B cell (primary cell): ENCODE measurements at regions not wholly inside any gene's neighbourhood (a gene's known extent, or its start where the extent isn't known, plus 50 kb on each side); places are given as distances from the start of the nearest gene placed in this dataset.

Experiments used
- ATAC-seq: fragments of 200-7000 bp; cut with Tn5 transposase; one replicate; pipeline ENCODE4 v1.10.0; 2021; ENCODE audit warnings: low read depth, mild to moderate bottlenecking, moderate number of reproducible peaks, moderate library complexity
- CTCF ChIA-PET: fragments of 350-600 bp; sonication (Branson Sonifier 250); formaldehyde crosslinking; loops from one replicate; lab custom pipeline; 2021; ENCODE audit warnings: antibody characterized with exemption, inconsistent platforms; lab: Charles Lee
- POLR2A ChIA-PET: fragments of 350-600 bp; sonication (Branson Sonifier 250); formaldehyde crosslinking; loops from one replicate; lab custom pipeline; 2021; ENCODE audit warnings: antibody characterized with exemption; lab: Charles Lee
- DNase-seq: peaks from one replicate; pipeline ENCODE4 v3.0.0; 2013
- H2AFZ ChIP-seq: 2 replicates; pipeline ENCODE4 v1.6.1; 2012; ENCODE audit warnings: mild to moderate bottlenecking, low read depth, low read length; ENCODE audit not compliant: insufficient read depth, poor library complexity, severe bottlenecking
- H3K27ac ChIP-seq, 2 donors: 1 replicate in 1 of 2; 2 replicates in 1 of 2; pipeline ENCODE4 v1.5.1; 2012 to 2013; ENCODE audit warnings: low read length in 2 of 2, mild to moderate bottlenecking in 2 of 2, moderate library complexity in 1 of 2
- H3K27me3 ChIP-seq, 4 experiments: fragments of 200-600 bp in 1 of 4; sonication (generic) in 1 of 4; replicated peaks in 1 of 4; 1 replicate in 2 of 4; 2 replicates in 2 of 4; pipeline versions ENCODE4 v1.6.1 to v1.7.0; 2013 to 2016; ENCODE audit warnings: low read length in 3 of 4, mild to moderate bottlenecking in 2 of 4, mixed read lengths in 1 of 4, moderate library complexity in 1 of 4; ENCODE audit not compliant: insufficient read depth in 4 of 4, control insufficient read depth in 3 of 4; ENCODE audit errors: control extremely low read depth in 1 of 4
- H3K36me3 ChIP-seq, 2 experiments: replicated peaks in 1 of 2; 1 replicate in 1 of 2; 2 replicates in 1 of 2; pipeline versions ENCODE4 v1.6.1 to v1.7.1; 2013; ENCODE audit warnings: low read length in 1 of 2; ENCODE audit not compliant: insufficient read depth in 2 of 2, control insufficient read depth in 1 of 2; ENCODE audit errors: control extremely low read depth in 1 of 2, extremely low read depth in 1 of 2
- H3K4me1 ChIP-seq, 2 donors: fragments of 200-600 bp in 1 of 2; sonication (generic) in 1 of 2; 1 replicate in 1 of 2; 2 replicates in 1 of 2; pipeline versions ENCODE4 v1.5.1 to v1.6.1; 2013 to 2017; ENCODE audit warnings: low read length in 2 of 2; ENCODE audit not compliant: control insufficient read depth in 2 of 2, insufficient read depth in 2 of 2
- H3K4me2 ChIP-seq: replicated peaks from 2 replicates; pipeline ENCODE3; 2012; ENCODE audit warnings: mild to moderate bottlenecking, low read depth, low read length; ENCODE audit not compliant: poor library complexity, severe bottlenecking
- H3K4me3 ChIP-seq, 5 experiments: fragments of 200-600 bp in 1 of 5; sonication (generic) in 1 of 5; 1 replicate in 3 of 5; 2 replicates in 2 of 5; pipeline versions ENCODE4 v1.5.1 to v1.7.0; 2011 to 2016; ENCODE audit warnings: low read length in 4 of 5, mild to moderate bottlenecking in 4 of 5, low read depth in 2 of 5, control low read depth in 1 of 5, moderate library complexity in 1 of 5; ENCODE audit not compliant: insufficient read depth in 1 of 5; ENCODE audit errors: control extremely low read depth in 1 of 5, extremely low read depth in 1 of 5
- H3K79me2 ChIP-seq: fragments of 200-600 bp; sonication (generic); one replicate; pipeline ENCODE4 v1.6.0; 2016; ENCODE audit warnings: low read length; ENCODE audit not compliant: control insufficient read depth, insufficient read depth
- H3K9ac ChIP-seq: fragments of 200-600 bp; sonication (generic); 2 replicates; pipeline ENCODE4 v1.6.1; 2017; ENCODE audit warnings: mild to moderate bottlenecking, low read length, moderate library complexity
- H3K9me3 ChIP-seq, 3 donors: one replicate each; pipeline versions ENCODE4 v1.6.1 to v1.7.1; 2013; ENCODE audit warnings: low read length in 2 of 3; ENCODE audit not compliant: control insufficient read depth in 2 of 3, insufficient read depth in 1 of 3; ENCODE audit errors: control extremely low read depth in 1 of 3
- H4K20me1 ChIP-seq: 2 replicates; pipeline ENCODE4 v1.6.0; 2012; ENCODE audit warnings: mild to moderate bottlenecking, low read length; ENCODE audit not compliant: insufficient read depth, control insufficient read depth, poor library complexity, severe bottlenecking
- H3K27ac Mint-ChIP-seq: one replicate; pipeline ENCODE4 v1.8.0; 2021; ENCODE audit warnings: mixed read lengths
- H3K27me3 Mint-ChIP-seq: one replicate; pipeline ENCODE4 v1.8.0; 2021; ENCODE audit warnings: mixed read lengths
- H3K4me1 Mint-ChIP-seq: one replicate; pipeline ENCODE4 v1.8.0; 2021; ENCODE audit warnings: mixed read lengths
- H3K4me3 Mint-ChIP-seq: one replicate; pipeline ENCODE4 v1.8.0; 2021; ENCODE audit warnings: mixed read lengths
- H3K9me3 Mint-ChIP-seq: one replicate; pipeline ENCODE4 v1.8.0; 2022; ENCODE audit warnings: mixed read lengths; ENCODE audit not compliant: insufficient read depth
- CTCF ChIP-seq: fragments of 200-600 bp; IDR thresholded peaks from one replicate; pipeline ENCODE4 v1.8.0; 2022; ENCODE audit warnings: antibody characterized with exemption, mild to moderate bottlenecking
- EZH2 ChIP-seq: IDR thresholded peaks from 2 replicates; pipeline ENCODE4 v1.6.1; 2012; ENCODE audit warnings: borderline replicate concordance, low read depth, mild to moderate bottlenecking, moderate library complexity, low read length; ENCODE audit not compliant: insufficient read depth, poor library complexity, severe bottlenecking
- WGBS: methylation state at CpG from one replicate; pipeline ENCODE4 v1.1.5; 2013; ENCODE audit warnings: missing lambda C conversion rate; ENCODE audit not compliant: insufficient coverage; 5-methylcytosine and 5-hydroxymethylcytosine counted together
- intact Hi-C: fragments of 100-400 bp; cut with micrococcal nuclease; formaldehyde crosslinking; loops from one replicate; pipeline ENCODE4 v1.10.0; 2022

- Histone ChIP-seq H3K27ac (no peak overlapping the region), H3K4me1 (no peaks in the 10 kb centered on the region), H3K36me3 (no peaks in the 10 kb centered on the region), H2AFZ (no peak overlapping the region), H4K20me1 (no peaks in the 10 kb centered on the region), H3K9me3 (no peaks in the 10 kb centered on the region), H3K79me2 (no peaks in the 10 kb centered on the region), H3K9ac (no peak overlapping the region), H3K27me3 (peaks cover 0 to 4% (median 0%) of the 10 kb centered on the region in 4 experiments), H3K4me2 (no peak overlapping the region), H3K4me3 (no peak overlapping the region)
- DNase-seq (no peak), ATAC-seq (no peak)
- ChIA-PET POLR2A (no interaction called here), CTCF (no interaction called here)
- intact Hi-C loops, result no loop called here
- Mint-ChIP-seq H3K27ac (no peak overlapping the region), H3K9me3 (peaks cover 7% of the 10 kb centered on the region), H3K27me3 (peaks cover 7% of the 10 kb centered on the region), H3K4me3 (no peak overlapping the region), H3K4me1 (no peaks in the 10 kb centered on the region)
- TF ChIP-seq EZH2 (no peak), CTCF (no peak)
- WGBS, result no CpG with 5 or more reads among the region's 2 CpGs
Observed at GRCh38 chr1:241443561-241443960, 76.0 kb downstream of the FH start.

GRCh38 chr1:241442686-241443085 is 76.9 kb downstream of the FH start:
- no peak overlapping the region for H3K4me3 Mint-ChIP-seq
- Histone ChIP-seq H3K9me3 (no peaks in the 10 kb centered on the region), H3K36me3 (no peaks in the 10 kb centered on the region), H2AFZ (no peak overlapping the region), H3K27ac (no peak overlapping the region), H3K9ac (no peak overlapping the region), H3K4me1 (no peaks in the 10 kb centered on the region), H3K79me2 (no peaks in the 10 kb centered on the region), H3K27me3 (peaks cover 0 to 4% (median 0%) of the 10 kb centered on the region in 4 experiments), H4K20me1 (no peaks in the 10 kb centered on the region), H3K4me2 (no peak overlapping the region), H3K4me3 (no peak overlapping the region)
- H3K4me1 Mint-ChIP-seq, result no peaks in the 10 kb centered on the region
- no peak for TF ChIP-seq CTCF
- no peak for TF ChIP-seq EZH2
- intact Hi-C loops, result no loop called here
- no peak for DNase-seq
- no peak for ATAC-seq
- WGBS, result 80% methylated on average over 3 of the region's 4 CpGs
- H3K27me3 Mint-ChIP-seq, result peaks cover 7% of the 10 kb centered on the region
- peaks cover 7% of the 10 kb centered on the region for H3K9me3 Mint-ChIP-seq
- ChIA-PET CTCF (no interaction called here), POLR2A (no interaction called here)
- no peak overlapping the region for H3K27ac Mint-ChIP-seq
